ENCODE measurements at regions not wholly inside any gene's neighbourhood (a gene's known extent, or its start where the extent isn't known, plus 50 kb on each side); places are given as distances from the start of the nearest gene placed in this dataset.

DNA sequence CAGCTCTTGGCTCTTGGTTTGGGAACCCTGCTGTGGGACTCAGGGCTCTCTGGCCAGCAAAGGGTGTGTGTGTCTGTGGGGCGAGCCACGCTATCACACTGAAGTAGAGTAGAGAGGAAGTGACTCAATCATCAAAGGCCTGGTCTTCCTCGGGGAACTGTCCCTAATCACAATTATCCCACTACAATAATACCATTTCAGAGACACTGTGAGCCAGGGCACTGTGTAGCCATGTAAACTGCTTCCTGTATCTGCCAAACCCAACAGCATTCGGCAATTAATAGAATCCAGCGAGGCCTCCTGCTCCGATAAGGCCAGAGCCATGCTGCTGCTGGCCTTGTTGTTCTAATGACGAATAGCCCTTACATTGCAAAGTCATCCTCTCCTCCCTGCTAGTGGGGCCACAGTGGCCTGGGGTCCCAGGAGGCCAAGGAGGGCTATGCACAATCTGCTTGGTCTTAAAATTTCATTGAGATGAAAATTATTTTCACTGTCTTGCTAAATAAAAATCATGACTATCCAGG lies 49.8 kb upstream of the LMO2 start (continued):
- TF ChIP-seq, protein P1, sequence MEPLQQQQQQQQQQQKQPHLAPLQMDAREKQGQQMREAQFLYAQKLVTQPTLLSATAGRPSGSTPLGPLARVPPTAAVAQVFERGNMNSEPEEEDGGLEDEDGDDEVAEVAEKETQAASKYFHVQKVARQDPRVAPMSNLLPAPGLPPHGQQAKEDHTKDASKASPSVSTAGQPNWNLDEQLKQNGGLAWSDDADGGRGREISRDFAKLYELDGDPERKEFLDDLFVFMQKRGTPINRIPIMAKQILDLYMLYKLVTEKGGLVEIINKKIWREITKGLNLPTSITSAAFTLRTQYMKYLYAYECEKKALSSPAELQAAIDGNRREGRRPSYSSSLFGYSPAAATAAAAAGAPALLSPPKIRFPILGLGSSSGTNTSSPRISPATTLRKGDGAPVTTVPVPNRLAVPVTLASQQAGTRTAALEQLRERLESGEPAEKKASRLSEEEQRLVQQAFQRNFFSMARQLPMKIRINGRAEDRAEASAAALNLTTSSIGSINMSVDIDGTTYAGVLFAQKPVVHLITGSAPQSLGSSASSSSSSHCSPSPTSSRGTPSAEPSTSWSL (CRISPR knock-in tag; IDR thresholded peaks at IDR 0.05; ENCODE audit: borderline replicate concordance), result no peak
- TF ChIP-seq ZNF778 (CRISPR knock-in tag; IDR thresholded peaks at IDR 0.05) (no peak), ARID3A (IDR thresholded peaks at IDR 0.05; ENCODE audit: borderline replicate concordance, low read depth, low read length) (peak; percentile 90; the same call in 1 of the 2 replicates), ZNF75A (CRISPR knock-in tag; IDR thresholded peaks at IDR 0.05) (no peak), ZNF699 (CRISPR knock-in tag; IDR thresholded peaks at IDR 0.05; ENCODE audit: insufficient replicate concordance) (no peak), ZKSCAN1 (IDR thresholded peaks at IDR 0.05; ENCODE audit: low read depth, low read length) (no peak), RNF219 (CRISPR knock-in tag; IDR thresholded peaks at IDR 0.05) (no peak), ERF (CRISPR knock-in tag; IDR thresholded peaks at IDR 0.05) (no peak), THAP7 (CRISPR knock-in tag; IDR thresholded peaks at IDR 0.05) (0 out of 2 replicates have a peak, but pooled peaks have one; percentile 57), ATF7 (IDR thresholded peaks at IDR 0.05) (peak; percentile 76), YY1 (IDR thresholded peaks at IDR 0.05; ENCODE audit: borderline replicate concordance in 1 of 3, control insufficient read depth in 1 of 3, extremely low read depth in 1 of 3, insufficient read depth in 3 of 3, insufficient read length in 1 of 3, insufficient replicate concordance in 2 of 3, low read depth in 1 of 3, low read length in 2 of 3) (peak in 1 of 3 experiments; percentile 60)
- TF ChIP-seq, protein P2, sequence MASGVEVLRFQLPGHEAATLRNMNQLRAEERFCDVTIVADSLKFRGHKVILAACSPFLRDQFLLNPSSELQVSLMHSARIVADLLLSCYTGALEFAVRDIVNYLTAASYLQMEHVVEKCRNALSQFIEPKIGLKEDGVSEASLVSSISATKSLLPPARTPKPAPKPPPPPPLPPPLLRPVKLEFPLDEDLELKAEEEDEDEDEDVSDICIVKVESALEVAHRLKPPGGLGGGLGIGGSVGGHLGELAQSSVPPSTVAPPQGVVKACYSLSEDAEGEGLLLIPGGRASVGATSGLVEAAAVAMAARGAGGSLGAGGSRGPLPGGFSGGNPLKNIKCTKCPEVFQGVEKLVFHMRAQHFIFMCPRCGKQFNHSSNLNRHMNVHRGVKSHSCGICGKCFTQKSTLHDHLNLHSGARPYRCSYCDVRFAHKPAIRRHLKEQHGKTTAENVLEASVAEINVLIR (CRISPR knock-in tag; IDR thresholded peaks at IDR 0.05), result peak; percentile 27; the same call in 1 of the 2 replicates
- TF ChIP-seq, protein P3, sequence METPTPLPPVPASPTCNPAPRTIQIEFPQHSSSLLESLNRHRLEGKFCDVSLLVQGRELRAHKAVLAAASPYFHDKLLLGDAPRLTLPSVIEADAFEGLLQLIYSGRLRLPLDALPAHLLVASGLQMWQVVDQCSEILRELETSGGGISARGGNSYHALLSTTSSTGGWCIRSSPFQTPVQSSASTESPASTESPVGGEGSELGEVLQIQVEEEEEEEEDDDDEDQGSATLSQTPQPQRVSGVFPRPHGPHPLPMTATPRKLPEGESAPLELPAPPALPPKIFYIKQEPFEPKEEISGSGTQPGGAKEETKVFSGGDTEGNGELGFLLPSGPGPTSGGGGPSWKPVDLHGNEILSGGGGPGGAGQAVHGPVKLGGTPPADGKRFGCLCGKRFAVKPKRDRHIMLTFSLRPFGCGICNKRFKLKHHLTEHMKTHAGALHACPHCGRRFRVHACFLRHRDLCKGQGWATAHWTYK (CRISPR knock-in tag; IDR thresholded peaks at IDR 0.05), result no peak; the same call in 1 of the 2 replicates

All from K562 (cell line).